Limb (tissue), 2 donors: ENCODE measurements at regions not wholly inside any gene's neighbourhood (a gene's known extent, or its start where the extent isn't known, plus 50 kb on each side); places are given as distances from the start of the nearest gene placed in this dataset.

Experiments used
- DNase-seq, 2 donors: peaks; one replicate each; pipeline ENCODE4 v3.0.0-alpha.2; 2016; ENCODE audit errors: extremely low spot score in 2 of 2

- DNase-seq = no peak
Observed at GRCh38 chr18:66143029-66143428, 392.2 kb downstream of the CDH7 start.

- no peak for DNase-seq
Observed at GRCh38 chr18:66141716-66142115, 390.9 kb downstream of the CDH7 start.

- no peak for DNase-seq
Observed at GRCh38 chr18:66138642-66139041, 387.8 kb downstream of the CDH7 start.

- DNase-seq = no peak
Observed at GRCh38 chr18:66136039-66136438, 385.2 kb downstream of the CDH7 start.

GRCh38 chr18:66129248-66129647 is 378.4 kb downstream of the CDH7 start:
- DNase-seq = no peak

GRCh38 chr18:66126266-66126665 is 375.5 kb downstream of the CDH7 start:
- DNase-seq = no peak

- no peak for DNase-seq
Observed at GRCh38 chr18:66124394-66124793, 373.6 kb downstream of the CDH7 start.

GRCh38 chr18:66119347-66119746 is 368.5 kb downstream of the CDH7 start:
- no peak for DNase-seq

GRCh38 chr18:66111018-66111417 is 360.2 kb downstream of the CDH7 start:
- DNase-seq = no peak

GRCh38 chr18:66110607-66111006 is 359.8 kb downstream of the CDH7 start:
- no peak for DNase-seq

GRCh38 chr18:66109981-66110380 is 359.2 kb downstream of the CDH7 start:
- DNase-seq = no peak

- DNase-seq = no peak
Observed at GRCh38 chr18:66107546-66107945, 356.7 kb downstream of the CDH7 start.

GRCh38 chr18:66105016-66105415 is 354.2 kb downstream of the CDH7 start:
- DNase-seq = no peak

- DNase-seq = no peak
Observed at GRCh38 chr18:66103550-66103949, 352.7 kb downstream of the CDH7 start.

GRCh38 chr18:66083078-66083477 is 332.3 kb downstream of the CDH7 start:
- DNase-seq = no peak

GRCh38 chr18:66078925-66079800 is 328.4 kb downstream of the CDH7 start:
- DNase-seq = no peak

- no peak for DNase-seq
Observed at GRCh38 chr18:66077066-66077465, 326.3 kb downstream of the CDH7 start.

GRCh38 chr18:66066191-66066590 is 315.4 kb downstream of the CDH7 start:
- DNase-seq = no peak

GRCh38 chr18:66048406-66048805 is 297.6 kb downstream of the CDH7 start:
- DNase-seq = no peak

- no peak for DNase-seq
Observed at GRCh38 chr18:66046032-66046602, 295.3 kb downstream of the CDH7 start.

- DNase-seq = no peak
Observed at GRCh38 chr18:66043009-66043408, 292.2 kb downstream of the CDH7 start.

- no peak for DNase-seq
Observed at GRCh38 chr18:66013969-66014368, 263.2 kb downstream of the CDH7 start.

- DNase-seq = no peak
Observed at GRCh38 chr18:66011916-66012315, 261.1 kb downstream of the CDH7 start.
